Medulla oblongata (tissue), 1 donor: ENCODE measurements at regions not wholly inside any gene's neighbourhood (a gene's known extent, or its start where the extent isn't known, plus 50 kb on each side); places are given as distances from the start of the nearest gene placed in this dataset.
A peak's percentile ranks its signal among the peaks of the same experiment; 100 is the strongest.
"Not testable (repeated sequence)": the region's sequence is repeated elsewhere in the genome, so short reads cannot be mapped to it uniquely, and the experiment has no call there.

ENCODE experiments used
- DNase-seq: peaks from one replicate; pipeline ENCODE4 v3.0.0-alpha.2; 2015; ENCODE audit errors: extremely low spot score

DNA sequence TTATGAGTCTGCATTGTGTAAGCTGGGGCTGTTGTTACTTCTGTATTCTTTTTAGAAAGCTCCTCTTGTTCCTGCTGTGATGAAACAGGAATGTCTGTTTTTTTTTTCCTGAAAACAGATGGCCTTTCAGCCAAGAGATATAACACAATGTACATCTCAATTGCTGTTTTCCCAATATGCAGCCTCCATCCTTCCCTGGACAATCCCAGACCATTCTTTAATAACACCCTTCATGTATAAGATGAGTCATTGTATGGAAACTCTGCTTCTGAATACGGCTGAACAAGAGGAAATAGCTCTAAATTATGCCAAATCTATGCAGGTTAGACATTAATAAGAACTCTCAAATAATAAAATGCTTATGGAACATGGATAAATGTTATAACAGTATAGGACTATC, 60.2 kb upstream of the LRRC4C start:
- DNase-seq = no peak

DNA sequence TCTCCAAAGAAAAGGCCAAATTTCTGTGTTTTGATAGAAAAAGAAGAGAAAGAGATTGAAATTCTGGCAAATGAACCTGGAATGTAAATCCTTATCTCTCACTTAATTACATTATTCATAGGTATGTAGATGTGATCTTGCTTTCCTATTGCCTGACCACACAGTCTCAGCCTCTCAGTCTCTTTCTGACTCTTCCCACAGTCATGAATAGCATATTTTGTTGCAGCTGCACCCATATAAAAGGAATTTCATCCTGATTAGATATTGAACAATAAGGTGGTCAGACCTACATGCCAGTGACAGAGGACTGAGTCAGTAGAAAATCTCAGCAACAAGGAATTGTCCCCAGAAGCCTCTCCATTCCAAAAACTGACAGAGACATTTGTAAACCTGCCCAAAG, 62.9 kb upstream of the LRRC4C start:
- no peak for DNase-seq

DNA sequence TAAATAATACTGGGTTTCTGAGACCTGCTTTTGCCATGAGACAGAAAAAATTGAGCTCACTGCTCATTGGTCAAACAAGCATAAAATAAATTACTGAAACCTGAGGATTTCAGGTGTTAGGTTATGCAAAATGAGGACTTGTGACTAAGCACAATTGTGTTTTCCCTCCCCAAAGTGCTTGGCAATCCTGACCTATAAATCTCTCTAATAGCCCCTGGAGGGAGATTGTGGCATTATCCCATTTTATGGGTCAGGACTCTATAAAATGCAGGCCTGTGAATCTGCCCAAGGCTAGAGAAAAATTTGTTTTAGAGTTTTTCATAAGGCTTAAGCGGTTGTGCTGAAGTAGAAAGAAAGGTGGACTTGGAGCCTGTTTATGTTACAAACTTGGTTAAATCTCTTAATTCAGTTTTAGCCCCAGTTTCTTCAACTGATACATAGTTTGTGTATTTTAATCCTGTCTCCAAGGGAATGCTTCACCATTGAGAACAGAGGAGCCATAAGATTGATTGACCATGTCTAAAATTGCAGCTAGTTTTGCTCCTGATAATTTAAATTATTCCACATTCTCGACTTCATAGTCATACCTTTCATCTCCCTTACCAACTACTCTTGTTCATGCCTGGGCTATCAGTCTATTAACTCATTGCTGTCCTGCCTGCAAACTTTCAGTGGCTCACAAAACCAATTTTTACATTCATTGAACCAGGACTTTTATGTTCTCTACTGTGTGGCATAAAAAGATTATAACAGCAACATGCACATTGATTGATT, 63.6 kb upstream of the LRRC4C start:
- no peak for DNase-seq

DNA sequence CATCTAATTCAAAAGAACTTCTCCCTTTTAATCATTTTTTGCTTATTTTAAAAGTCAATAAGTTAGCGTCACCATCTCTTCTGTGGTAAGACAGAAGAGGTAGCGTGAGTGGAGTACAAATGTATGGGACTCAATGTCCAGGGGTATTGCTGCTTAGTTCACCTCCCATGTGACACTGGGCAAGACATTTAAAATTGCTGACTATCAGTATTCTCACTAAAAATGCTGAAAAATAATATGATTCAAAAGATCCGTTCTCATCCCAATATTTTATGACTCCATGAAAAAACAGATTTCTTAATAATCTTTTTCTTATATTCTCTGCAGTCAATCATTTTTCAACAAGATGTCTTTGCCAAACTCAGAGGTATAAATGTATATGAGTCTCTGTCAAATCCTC, 68.1 kb upstream of the LRRC4C start:
- no peak for DNase-seq

DNA sequence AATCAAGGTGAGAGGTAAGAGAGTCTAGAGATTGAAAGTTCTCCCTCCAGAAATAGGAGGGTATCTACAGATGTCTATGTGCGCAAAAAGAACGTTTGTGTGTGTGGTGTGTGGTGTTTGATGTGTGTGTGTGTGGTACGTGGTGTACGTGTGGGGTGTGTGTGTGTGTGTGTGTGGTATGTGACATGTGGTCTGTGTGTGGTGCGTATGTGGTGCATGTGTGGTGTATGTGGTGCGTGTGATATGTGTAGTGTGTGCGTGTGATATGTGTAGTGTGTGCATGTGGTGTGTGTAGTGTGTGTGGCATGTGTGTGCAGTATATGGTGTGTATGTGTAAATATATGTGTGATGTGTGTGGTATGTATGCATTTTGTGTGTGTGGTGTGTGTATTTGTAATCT, 73.0 kb upstream of the LRRC4C start:
- no peak for DNase-seq

DNA sequence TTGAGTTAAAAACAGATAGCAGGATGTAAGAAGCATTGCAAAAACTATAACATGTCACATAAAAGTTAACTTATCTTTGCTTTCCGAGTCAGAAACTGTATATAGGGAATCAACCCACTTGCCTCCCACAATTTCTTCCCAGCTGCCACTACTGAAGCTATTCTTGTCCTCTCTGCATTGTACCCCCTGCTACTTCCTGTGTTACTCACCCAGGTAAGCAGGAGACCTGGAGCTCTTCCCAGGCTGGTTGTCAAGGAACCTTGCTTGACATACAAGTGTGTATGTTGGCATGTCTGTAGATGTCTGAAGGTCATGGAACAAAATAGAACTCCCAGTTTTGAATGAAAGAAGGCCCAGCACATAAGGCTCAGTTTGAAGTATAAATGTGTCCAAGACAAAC, 74.3 kb upstream of the LRRC4C start:
- no peak for DNase-seq

DNA sequence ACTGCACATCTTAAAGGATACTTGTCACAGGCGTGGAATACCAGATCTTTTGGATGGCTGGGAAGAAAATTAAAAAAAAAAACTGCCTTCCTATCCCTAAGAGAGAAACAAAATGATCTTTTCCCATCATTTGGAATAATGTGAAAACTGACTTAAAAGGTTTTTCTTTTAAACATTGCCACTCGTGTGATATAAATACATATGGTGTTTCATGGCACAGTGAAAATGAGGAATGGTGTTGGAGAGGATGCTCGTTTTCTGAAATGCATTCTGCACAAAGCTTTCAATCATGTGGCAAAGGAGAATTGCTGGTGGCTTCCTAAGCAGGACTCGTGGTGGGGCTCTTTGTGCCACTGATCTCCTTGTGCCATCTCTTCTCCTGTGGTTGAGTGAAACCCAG, 74.9 kb upstream of the LRRC4C start:
- no peak for DNase-seq

DNA sequence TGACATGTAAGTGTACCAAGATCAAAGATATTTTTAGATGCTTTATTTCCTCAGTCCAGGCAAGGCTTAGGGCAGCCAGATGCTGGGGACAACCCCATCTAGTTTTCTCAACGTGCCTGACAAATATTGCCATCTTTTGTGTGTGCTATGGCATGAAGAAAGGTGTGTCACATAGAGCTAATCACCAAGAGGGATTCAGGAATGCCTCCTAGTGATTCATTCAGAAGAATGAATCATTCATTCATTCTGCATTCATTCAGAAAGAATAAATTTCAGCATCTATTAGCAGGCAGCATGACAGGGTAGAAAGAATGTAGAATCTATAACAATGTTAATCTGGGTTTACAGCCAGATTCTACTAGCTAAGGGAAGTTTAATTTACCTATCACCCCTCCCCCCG, 75.4 kb upstream of the LRRC4C start:
- no peak for DNase-seq

DNA sequence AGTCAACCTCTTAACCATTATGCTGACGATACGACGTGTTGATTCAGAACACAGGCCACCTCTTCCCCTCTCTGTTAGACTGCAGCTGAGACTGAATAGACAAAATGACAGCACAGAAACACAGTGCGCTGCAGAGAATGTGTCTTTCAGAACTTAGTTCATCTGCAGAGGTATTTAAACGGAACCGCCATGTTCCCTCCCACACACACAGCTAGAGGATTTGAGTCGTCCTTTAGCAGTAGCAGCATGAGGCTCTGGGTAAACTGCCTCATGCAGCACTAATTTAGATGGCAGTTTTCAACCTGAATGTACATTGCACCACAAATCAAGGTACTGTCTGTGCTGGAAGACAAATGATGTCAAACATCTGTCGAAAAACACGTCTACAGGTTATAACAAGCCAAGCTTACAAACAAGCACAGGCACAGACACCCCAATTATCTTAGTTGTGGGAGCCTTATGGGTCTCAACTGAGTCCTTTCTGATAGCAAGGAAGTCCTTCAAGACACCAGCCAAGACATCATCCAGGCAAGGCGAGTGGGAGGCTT, 76.6 kb upstream of the LRRC4C start:
- DNase-seq = no peak

DNA sequence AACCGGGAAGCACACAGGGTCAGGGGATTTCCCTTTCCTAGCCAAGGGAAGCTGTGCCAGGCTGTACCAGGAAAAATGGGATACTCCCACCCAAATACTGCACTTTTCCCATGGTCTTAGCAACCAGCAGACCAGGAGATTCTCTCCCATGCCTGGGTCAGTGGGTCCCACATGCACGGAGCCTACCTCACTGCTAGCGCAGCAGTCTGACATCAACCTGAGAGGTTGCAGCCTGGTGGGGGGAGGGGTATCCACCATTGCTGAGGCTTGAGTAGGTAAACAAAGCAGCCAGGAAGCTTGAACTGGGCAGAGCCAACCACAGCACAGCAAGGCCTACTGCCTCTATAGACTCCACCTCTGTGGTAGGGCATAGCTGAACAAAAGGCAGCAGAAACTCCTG, 85.5 kb upstream of the LRRC4C start:
- DNase-seq = not testable (repeated sequence)

DNA sequence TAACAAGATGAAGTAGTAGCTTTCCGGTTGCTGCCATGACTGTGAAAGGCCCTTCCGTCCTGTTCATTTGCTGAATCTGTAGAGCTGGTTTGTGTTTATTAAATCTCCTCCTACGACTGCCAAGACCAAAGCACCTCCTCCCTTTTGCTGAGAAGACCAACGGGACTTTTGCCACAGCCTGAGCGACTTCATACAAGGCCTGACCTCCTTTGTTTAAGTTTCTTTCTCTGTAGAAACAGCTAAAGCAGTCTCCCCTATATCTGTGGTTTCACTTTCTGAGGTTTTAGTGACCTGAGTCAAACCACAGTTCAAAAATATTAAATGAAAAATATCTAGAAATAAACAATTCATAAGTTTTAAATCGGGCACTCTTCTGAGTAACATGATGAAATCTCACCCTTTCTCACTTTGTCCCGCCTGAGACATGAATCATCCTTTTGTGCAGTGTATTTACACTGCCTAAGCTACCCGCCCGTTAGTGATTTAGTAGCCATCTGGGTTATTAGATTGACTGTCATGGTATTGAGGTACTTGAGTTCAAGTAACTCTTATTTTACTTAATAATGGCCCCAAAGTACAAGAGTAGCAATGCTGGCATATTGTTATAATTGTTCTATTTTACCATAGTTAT, 119.1 kb upstream of the LRRC4C start:
- DNase-seq = no peak

DNA sequence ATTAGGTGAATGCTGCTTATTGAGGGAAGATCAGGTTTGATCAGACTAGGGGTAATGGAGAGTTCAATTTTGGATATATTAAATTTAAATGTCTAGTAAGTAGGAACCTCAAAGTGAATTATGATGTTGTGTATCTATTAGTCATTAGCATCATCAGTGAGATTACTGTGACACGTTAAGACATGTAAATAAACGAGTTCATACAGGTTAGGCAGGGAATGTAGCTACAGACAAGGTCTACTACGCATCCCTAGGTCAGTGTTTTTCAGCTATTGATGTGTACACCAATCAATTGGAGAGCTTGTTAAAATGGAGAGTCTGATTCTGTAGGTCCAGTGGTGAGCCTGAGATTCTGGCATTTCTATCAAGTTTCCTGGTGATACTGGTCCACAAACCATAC, 120.1 kb upstream of the LRRC4C start:
- no peak for DNase-seq

DNA sequence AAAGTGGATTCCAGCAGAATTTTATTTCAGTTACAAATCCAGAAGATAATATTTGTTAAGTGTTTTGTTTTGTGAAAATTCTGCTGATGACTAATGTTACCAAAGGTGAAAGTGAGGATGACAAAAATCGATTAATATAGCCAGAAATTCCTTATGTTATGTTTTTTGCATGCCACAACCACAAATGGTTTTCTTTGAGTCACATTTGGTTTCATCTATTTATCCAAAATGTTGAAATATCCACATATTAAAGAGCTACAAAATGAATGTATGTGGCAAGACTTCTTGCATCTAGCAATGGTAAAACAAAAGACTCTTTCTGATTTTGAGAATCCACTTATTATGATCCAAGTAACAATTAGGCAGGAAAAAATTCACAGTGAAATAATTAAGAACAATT, 150.1 kb upstream of the LRRC4C start:
- DNase-seq = no peak

DNA sequence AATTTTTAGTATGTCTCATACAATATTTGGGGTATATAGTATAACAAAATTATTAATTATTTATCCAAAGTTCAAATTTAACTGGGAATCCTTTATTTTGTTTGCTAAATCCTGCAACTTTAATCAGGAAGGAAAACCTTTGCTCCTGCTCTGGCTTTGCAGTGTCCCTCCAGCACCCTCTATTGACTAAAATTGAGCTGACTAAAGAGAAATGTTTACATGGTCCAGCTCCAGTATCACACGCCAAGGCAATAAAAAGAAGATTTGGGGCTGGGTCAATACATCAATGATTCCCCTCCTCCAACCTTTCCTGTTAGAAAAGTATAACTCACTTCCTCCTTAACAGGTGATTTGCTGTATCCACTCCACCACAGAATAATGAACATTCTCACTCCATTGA, 153.0 kb upstream of the LRRC4C start:
- DNase-seq = peak; percentile 8

DNA sequence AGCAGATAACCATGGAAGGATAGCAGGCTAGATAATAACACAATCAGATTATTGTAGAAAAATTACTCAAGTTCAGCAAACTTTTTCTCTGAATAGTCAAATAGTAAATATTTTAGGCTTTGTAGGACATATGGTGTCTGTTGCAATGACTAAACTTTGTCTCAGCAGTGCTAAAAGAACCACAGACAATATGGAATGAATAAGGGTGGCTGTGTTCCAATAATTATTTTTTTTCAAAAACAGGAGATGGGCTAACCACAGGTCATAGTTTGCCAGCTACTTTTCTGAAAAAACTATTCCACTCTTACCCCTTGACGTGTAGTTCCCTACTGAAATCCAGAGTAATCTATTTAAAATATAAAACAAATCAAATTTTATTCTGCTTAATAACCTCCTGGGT, 153.9 kb upstream of the LRRC4C start:
- no peak for DNase-seq

DNA sequence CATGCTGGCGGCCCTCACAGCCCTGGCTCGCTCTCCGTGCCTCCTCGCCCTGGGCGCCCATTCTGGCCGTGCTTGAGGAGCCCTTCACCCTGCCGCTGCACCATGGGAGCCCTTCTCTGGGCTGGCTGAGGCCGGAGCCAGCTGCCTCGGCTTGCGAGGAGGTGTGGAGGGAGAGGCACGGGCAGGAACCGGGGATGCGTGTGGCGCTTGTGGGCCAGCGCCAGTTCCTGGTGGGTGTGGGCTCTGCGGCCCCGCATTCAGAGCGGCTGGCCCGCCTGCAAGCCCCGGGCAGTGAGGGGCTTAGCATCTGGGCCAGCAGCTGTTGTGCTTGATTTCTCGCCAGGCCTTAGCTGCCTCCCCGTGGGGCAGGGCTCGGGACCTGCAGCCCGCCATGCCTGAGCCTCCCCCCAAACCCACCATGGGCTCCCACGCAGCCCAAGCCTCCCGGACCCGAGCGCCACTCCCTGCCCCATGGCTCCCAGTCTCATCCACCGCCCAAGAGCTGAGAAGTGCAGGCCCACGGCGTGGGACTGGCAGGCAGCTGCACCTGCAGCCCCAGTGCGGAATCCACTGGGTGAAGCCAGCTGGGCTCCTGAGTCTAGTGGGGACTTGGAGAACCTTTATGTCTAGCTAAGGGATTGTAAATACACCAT, 163.4 kb upstream of the LRRC4C start:
- no peak for DNase-seq

DNA sequence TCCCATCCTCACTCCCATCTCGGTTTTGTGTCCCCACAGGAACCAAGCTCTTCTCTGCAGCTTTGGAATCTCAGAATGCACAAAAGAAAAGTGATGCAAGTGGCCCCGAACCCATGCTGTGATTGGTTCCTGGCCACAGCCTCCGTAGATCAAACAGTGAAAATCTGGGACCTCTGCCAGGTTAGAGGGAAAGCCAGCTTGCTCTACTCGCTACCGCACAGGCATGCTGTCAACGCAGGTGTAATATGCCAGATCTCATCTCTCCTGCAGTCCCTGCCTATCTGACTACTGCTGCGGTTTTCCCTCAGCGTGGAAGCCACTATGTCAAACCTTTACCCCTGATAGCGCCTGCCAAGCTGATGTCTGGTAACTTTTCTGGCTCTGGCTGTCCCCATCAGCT, 200.5 kb upstream of the LRRC4C start:
- no peak for DNase-seq

DNA sequence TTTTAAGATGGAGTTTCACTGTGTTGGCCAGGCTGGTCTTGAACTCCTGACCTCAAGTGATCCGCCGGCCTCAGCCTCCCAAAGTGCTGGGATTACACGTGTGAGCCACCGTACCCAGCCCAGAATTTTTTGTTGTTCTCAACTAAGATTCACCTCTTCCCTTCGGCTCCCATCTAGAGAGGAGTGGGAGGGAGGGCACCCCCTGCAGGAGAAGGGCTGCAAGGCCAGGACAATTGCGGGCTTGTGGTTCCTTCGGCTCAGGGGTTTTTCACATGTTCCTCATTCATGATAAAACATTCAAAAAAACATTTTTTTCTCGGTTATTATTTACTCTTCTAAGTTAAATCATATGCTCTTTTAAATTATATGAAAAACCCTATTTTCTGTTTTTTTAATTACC, 201.1 kb upstream of the LRRC4C start:
- no peak for DNase-seq

DNA sequence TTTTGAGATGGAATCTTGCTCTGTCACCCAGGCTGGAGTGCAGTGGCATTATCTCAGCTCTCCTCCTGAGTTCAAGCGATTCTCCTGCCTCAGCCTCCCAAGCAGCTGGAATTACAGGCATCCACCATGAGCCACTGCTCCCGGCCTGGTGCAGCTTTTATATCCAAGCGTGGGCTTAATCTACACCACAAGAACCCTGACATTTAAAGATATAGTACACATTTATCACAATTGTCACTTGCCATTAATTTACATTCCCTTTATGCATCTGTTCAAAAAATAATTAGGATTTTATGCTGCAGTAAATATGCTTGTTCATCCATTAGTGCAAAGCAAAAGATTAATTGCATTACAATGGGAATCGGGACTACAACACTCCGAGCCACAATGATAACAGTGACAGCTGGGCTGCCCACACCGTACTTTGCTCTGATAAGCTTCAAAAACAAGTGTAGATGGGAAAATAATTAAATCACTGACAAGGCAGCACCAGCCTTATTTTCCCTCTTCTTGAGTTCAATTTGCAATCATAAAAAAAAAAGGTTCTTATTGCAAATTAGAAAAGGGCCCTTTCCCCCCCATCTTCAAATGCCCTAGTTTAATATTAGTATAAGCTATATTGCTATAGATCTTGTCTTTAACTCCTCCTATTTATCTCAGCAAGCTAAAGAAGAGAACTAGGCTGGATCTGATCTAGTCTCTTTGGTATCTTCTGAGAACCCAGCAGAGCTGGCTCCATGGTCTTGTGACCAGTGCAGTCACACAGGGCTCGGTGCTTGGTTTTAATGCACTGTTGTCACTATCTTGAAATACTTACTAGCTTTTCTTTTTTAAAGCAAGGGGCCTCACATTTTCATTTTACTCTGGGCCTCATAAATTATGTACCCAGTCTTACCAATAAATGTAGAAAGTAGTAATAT, 206.2 kb upstream of the LRRC4C start:
- no peak for DNase-seq

DNA sequence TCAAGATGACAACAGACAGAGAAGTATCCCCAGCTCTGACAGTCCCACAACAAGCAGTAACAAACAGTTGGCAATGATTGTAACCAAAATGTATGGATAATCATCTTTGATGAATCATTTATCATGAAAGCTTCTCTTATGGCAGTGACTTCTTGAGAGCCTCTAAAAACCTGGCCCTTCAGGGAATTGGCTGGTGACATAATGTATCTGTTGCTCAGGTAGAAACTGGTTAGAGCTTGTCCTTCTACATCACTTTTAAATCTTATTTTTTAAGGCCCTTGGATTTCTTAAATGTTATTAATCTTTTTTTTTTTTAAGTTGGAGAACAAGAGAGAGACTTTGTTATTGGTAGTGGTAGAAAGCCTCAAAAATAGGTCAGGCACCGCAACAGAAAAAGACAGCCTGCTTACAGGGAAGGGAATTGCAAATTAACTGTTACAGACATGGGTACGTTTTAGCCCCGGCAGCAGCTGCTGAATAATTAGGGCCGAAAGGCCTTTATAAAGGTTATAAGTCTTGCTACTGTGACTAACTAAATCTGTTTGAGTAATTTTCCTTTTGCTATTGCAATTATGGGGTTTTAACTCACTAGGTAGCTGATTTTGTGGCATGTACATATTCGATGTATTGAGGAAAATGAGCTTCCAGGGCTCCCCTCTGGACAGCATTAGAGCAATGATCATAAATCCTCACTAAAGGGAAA, 207.7 kb upstream of the LRRC4C start:
- no peak for DNase-seq

DNA sequence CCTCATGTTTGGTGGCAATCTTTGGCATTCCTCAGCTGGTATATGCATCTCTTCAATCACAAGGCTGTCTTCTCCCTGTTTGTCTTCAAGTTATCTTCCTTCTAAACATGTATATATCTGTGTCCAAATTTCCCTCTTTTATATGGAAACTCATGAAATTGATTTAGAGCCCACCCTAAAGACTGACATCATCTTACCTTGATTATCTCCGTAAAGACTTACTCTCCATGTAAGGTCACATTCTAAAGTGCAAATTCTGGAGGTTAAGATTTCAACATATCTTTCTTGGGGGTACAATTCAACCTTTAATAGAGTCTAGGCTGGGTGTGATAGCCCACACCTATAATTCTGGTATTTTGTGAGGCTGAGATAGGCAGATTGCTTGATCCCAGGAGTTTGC, 215.8 kb upstream of the LRRC4C start:
- DNase-seq = no peak
